Parathyroid adenoma (tissue), 2 donors: ENCODE measurements at regions not wholly inside any gene's neighbourhood (a gene's known extent, or its start where the extent isn't known, plus 50 kb on each side); places are given as distances from the start of the nearest gene placed in this dataset.

Experiments used
- H2AFZ ChIP-seq: fragments of 300-600 bp; sonication (generic); one replicate; pipeline ENCODE4 v1.7.0; 2017; ENCODE audit warnings: antibody characterized with exemption, mild to moderate bottlenecking
- H3K27ac ChIP-seq: fragments of 300-600 bp; sonication (generic); one replicate; pipeline ENCODE4 v1.7.0; 2017
- H3K27me3 ChIP-seq: fragments of 300-600 bp; sonication (generic); one replicate; pipeline ENCODE4 v1.7.0; 2017; ENCODE audit warnings: low read length; ENCODE audit not compliant: control insufficient read depth, insufficient read depth
- H3K36me3 ChIP-seq: fragments of 300-600 bp; sonication (generic); one replicate; pipeline ENCODE4 v1.7.0; 2017; ENCODE audit warnings: low read length; ENCODE audit not compliant: control insufficient read depth, insufficient read depth
- H3K4me1 ChIP-seq: fragments of 300-600 bp; sonication (generic); one replicate; pipeline ENCODE4 v1.7.0; 2017; ENCODE audit warnings: control low read depth
- H3K4me2 ChIP-seq: fragments of 300-600 bp; sonication (generic); one replicate; pipeline ENCODE4 v1.7.0; 2017; ENCODE audit warnings: low read length
- H3K4me3 ChIP-seq: fragments of 300-600 bp; sonication (generic); one replicate; pipeline ENCODE4 v1.7.0; 2017; ENCODE audit warnings: low read depth, low read length
- H3K79me2 ChIP-seq: fragments of 300-600 bp; sonication (generic); one replicate; pipeline ENCODE4 v1.7.0; 2017; ENCODE audit warnings: control low read depth
- H3K9ac ChIP-seq: fragments of 300-600 bp; sonication (generic); one replicate; pipeline ENCODE4 v1.7.0; 2017; ENCODE audit warnings: mild to moderate bottlenecking
- H3K9me3 ChIP-seq: fragments of 300-600 bp; sonication (generic); one replicate; pipeline ENCODE4 v1.7.0; 2017; ENCODE audit warnings: low read length; ENCODE audit not compliant: control insufficient read depth
- CTCF ChIP-seq: fragments of 300-600 bp; sonication (generic); IDR thresholded peaks from one replicate; pipeline ENCODE4 v1.7.0; 2017; ENCODE audit warnings: antibody characterized with exemption, mild to moderate bottlenecking
- donor health status: primary hyperparathyroidism.

- no peak overlapping the region for H3K9ac ChIP-seq
- H3K4me1 ChIP-seq: no peaks in the 10 kb centered on the region
- H3K27ac ChIP-seq: no peak overlapping the region
- no peaks in the 10 kb centered on the region for H3K36me3 ChIP-seq
- no peak overlapping the region for H3K4me3 ChIP-seq
- TF ChIP-seq CTCF: no peak
- H3K9me3 ChIP-seq: no peaks in the 10 kb centered on the region
- H3K4me2 ChIP-seq: no peak overlapping the region
- H3K27me3 ChIP-seq: no peaks in the 10 kb centered on the region
- no peaks in the 10 kb centered on the region for H3K79me2 ChIP-seq
- H2AFZ ChIP-seq: no peak overlapping the region
These were observed 758.5 kb upstream of the ADGRL2 start for GRCh38 chr1:81042225-81042624.

DNA sequence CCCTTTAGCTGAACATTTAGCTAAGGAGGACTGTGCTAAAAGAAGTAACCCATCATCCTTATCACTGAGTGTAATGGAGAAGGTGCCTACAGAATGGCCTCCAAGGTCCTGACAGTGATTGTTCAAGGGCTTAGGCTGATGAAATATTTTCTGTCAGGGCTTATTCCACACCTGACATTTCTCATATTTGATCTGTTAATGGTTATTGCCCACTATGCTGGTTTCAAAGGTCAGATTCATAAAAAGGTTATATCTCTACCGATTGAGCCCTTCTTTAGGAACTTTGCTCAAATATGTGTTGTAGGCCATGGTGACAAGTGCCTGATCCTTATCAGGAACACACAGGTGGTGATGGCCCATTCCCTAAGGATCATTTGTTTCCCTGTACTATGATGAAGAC, 766.4 kb upstream of the ADGRL2 start:
- Histone ChIP-seq H3K27ac (no peak overlapping the region), H2AFZ (no peak overlapping the region), H3K79me2 (no peaks in the 10 kb centered on the region), H3K27me3 (no peaks in the 10 kb centered on the region), H3K4me2 (no peak overlapping the region), H3K4me1 (no peaks in the 10 kb centered on the region), H3K9me3 (no peaks in the 10 kb centered on the region), H3K9ac (no peak overlapping the region), H3K36me3 (no peaks in the 10 kb centered on the region), H3K4me3 (no peak overlapping the region)
- TF ChIP-seq CTCF: no peak

DNA sequence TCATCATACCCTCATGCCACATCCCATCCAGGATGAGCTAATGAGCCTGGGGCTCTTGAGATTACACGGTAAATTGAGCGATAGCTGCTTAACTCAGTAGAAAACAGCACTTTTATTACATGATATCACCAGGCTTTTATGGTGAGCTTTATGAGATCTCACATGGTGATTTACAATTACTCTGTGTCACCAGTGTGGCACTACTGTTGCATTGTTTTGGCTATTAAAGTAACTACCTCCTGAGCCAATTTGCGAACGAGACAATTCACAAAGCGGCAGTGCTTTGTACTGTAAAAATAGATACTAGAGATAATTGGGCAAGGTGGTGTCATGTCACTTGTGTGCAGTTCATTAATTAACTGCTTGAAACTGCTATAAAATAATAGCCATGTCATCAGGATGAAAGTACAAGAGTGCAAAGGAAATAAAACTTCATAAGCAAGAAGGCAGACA, 767.7 kb upstream of the ADGRL2 start:
- H3K4me1 ChIP-seq: no peaks in the 10 kb centered on the region
- no peak overlapping the region for H3K27ac ChIP-seq
- no peak overlapping the region for H3K9ac ChIP-seq
- no peaks in the 10 kb centered on the region for H3K36me3 ChIP-seq
- no peaks in the 10 kb centered on the region for H3K9me3 ChIP-seq
- no peaks in the 10 kb centered on the region for H3K27me3 ChIP-seq
- no peak overlapping the region for H3K4me2 ChIP-seq
- H2AFZ ChIP-seq: no peak overlapping the region
- H3K4me3 ChIP-seq: no peak overlapping the region
- no peaks in the 10 kb centered on the region for H3K79me2 ChIP-seq
- TF ChIP-seq CTCF: no peak

GRCh38 chr1:81032374-81032773, 768.4 kb upstream of the ADGRL2 start:
- Histone ChIP-seq H3K9ac (no peak overlapping the region), H3K27ac (no peak overlapping the region), H3K79me2 (no peaks in the 10 kb centered on the region), H3K9me3 (no peaks in the 10 kb centered on the region), H2AFZ (no peak overlapping the region), H3K27me3 (no peaks in the 10 kb centered on the region), H3K4me2 (no peak overlapping the region), H3K36me3 (no peaks in the 10 kb centered on the region), H3K4me3 (no peak overlapping the region), H3K4me1 (no peaks in the 10 kb centered on the region)
- TF ChIP-seq CTCF: no peak

GRCh38 chr1:81030441-81030840, 770.3 kb upstream of the ADGRL2 start:
- no peak overlapping the region for H3K9ac ChIP-seq
- no peak for TF ChIP-seq CTCF
- H3K79me2 ChIP-seq: no peaks in the 10 kb centered on the region
- H3K27me3 ChIP-seq: no peaks in the 10 kb centered on the region
- no peak overlapping the region for H3K4me2 ChIP-seq
- H3K4me1 ChIP-seq: no peaks in the 10 kb centered on the region
- H2AFZ ChIP-seq: no peak overlapping the region
- H3K9me3 ChIP-seq: no peaks in the 10 kb centered on the region
- H3K36me3 ChIP-seq: no peaks in the 10 kb centered on the region
- H3K27ac ChIP-seq: no peak overlapping the region
- no peak overlapping the region for H3K4me3 ChIP-seq
